ENCODE measurements at regions not wholly inside any gene's neighbourhood (a gene's known extent, or its start where the extent isn't known, plus 50 kb on each side); places are given as distances from the start of the nearest gene placed in this dataset.
"Not testable (repeated sequence)": the region's sequence is repeated elsewhere in the genome, so short reads cannot be mapped to it uniquely, and the experiment has no call there.

DNA sequence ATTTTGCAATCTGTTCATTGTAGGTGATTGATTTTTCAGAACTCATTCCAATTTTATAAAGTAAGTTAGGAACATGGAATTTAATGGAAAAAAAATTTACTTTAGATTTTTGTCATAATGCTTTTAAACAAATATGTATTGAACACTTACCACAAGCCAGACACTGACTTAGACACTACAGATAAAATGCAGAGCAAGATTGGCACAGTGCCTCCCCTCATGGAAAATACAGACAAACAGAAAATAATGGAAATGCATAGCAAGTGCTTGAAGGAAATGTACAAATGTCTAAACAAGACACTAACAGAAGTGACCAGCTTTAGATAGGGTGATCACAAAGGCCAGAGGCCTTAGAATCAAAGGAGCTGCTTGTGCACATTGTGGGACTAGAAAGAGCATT, 260.5 kb upstream of the ADGRL2 start:
- no peak for DNase-seq (ENCODE audit: low spot score)

DNA sequence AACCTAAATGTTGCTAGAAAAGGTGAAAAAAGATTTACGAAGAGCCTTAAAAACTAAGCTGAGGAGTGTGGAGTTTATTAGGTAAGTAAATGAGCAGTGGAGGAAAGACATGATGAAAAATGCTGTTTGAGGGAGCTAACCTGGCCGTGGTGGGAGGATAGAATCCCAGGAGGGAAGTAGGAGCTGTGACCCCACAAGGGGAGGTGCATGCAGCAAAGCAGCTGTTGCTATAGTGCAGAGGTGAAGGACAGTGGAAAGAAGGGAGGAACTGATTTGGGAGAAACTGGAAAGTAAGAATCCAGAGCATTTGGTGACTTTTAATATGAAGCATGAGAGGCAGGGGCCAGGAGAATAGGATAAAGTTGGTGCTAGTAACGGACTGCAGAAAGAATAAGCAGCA, 271.7 kb upstream of the ADGRL2 start:
- DNase-seq (ENCODE audit: low spot score) = no peak

- DNase-seq (ENCODE audit: low spot score) = no peak
Observed at GRCh38 chr1:81525085-81525484, 275.6 kb upstream of the ADGRL2 start.

DNA sequence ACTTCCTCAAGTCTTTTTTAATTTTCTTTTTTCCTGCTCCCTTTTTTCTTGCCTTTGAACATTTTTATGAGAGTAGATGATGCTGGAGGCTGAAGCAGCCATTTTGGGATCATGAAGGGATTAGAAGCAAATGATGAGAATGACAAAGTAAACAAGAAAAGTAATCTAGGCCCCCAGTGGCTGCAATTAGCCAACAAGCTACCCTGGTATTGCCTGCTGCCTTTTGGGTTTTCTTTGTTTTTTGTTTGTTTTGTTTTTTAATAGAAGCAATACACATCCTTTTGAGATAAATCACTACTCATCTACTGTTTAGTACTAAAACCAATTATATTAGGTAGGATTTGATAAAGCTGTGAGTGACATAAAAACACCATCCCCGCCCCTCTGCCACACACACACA, 280.7 kb upstream of the ADGRL2 start:
- no peak for DNase-seq (ENCODE audit: low spot score)

GRCh38 chr1:81517987-81518386, 282.7 kb upstream of the ADGRL2 start:
- DNase-seq (ENCODE audit: low spot score) = no peak

DNA sequence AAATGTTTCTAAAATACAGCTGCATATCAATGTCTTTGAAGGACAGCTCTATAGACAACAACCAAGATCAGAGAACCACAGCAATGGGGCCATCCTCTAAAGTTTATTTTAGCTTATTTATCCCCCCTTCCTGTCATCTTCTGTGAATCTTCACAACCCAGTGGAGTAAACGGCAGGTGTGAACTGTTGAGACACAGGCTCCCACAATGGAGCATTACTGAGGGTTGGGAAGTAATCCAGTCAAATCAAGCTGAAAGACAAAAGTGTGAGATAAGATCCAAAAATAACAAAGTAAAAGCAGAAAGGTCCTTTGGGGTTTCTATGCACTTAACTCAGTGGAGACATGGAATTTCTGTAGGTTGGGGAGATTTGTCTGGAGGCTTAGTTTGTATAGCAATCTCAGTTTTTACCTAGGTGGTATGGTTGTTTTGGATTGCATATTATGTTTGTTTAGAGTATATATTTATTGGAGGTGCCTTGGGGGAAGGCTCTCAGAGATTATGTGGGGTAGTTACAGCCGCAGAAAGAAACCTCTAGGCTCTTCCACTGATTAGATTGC, 286.9 kb upstream of the ADGRL2 start:
- DNase-seq (ENCODE audit: low spot score) = no peak

- no peak for DNase-seq (ENCODE audit: low spot score)
Observed at GRCh38 chr1:81512252-81513003, 288.3 kb upstream of the ADGRL2 start.

DNA sequence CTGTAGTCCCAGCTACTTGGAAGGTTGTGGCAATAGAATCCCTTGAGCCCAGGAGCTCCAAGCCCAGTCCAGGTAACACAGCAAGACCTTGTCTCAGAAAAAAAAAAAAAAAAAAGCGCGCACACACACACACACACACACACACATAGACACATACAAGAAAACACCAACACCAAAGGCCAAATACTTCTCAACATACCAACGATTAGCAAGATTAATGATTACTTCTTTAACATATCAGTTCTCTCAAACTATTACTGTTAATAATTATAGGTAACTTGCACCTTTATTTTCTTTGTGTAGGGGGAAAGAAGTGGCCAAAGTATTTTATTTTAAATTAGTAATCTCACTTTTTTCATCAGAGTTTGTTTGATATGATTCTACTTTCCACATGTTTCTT, 289.5 kb upstream of the ADGRL2 start:
- no peak for DNase-seq (ENCODE audit: low spot score)

DNA sequence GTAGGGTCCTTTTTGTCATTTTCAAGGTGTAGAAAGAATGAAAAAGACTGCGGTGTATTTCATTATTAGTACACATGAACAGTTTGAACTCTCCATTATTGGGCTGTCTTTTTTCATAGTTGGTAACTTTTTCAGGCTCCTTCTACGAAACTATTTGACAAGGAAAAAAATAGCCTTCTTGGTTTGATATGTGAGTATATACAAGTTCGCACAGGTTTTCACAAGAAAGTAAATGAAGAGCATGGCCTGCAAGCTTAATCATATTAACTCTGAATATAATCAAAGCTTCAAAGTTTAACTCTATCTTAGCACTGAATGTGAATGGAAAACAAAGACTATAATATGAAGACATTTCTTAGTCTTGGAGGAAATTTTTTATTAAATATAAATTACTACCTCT, 290.0 kb upstream of the ADGRL2 start:
- no peak for DNase-seq (ENCODE audit: low spot score)

DNA sequence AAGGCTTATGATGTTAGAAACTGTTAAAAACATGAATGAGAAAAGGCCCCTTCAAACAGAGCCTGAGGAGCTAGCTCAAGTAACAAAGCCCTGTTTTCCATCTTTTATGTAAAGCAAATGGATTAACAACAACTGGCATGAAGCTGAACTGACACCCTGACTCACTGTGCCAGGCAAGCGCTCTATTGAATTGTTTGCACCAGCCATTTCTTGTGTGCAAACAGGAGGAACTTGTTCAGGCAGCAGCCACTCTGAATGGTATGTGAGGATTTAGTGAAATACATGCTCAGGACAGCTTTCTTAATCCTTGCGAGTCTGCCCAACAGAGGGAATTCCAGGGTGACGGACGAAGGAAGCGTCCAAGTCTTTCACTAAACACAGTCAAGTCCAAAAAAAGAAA, 291.1 kb upstream of the ADGRL2 start:
- DNase-seq (ENCODE audit: low spot score) = no peak

- DNase-seq (ENCODE audit: low spot score) = no peak
Observed at GRCh38 chr1:81506699-81507098, 294.0 kb upstream of the ADGRL2 start.

DNA sequence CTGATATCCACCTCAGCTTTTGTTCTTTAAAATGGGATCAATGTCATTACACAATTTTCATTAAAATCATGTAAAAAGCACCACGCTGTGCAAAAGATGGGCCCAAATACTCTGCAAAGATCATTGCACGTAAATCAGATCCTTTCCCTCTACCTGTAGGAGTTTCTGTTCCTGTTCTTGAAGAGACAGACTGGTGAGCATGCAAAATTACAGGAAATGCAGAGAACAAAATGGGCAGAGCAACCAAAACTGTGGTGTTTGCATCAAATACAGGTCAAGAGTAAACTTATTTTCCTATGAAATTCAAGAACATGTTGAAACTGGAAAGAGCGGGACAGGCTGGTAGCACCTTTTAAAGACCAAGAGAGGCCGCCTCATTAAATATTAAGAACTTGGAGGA, 294.9 kb upstream of the ADGRL2 start:
- no peak for DNase-seq (ENCODE audit: low spot score)

- not testable (repeated sequence) for DNase-seq (ENCODE audit: low spot score)
Observed at GRCh38 chr1:81504820-81505219, 295.9 kb upstream of the ADGRL2 start.

DNA sequence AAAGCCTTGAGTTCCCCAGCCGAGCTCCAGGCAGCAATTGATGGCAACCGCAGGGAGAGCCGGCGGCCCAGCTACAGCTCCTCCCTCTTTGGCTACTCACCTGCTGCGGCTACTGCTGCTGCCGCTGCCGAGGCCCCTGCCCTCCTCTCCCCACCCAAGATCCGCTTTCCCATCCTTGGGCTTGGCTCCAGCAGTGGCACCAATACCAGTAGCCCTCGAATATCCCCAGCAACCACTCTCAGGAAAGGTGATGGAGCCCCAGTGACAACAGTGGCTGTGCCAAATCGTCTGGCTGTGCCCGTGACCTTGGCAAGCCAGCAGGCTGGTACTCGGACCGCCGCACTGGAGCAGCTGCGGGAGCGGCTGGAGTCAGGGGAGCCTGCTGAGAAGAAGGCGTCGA, 298.0 kb upstream of the ADGRL2 start:
- DNase-seq (ENCODE audit: low spot score) = not testable (repeated sequence)

GRCh38 chr1:81501485-81501884, 299.2 kb upstream of the ADGRL2 start:
- not testable (repeated sequence) for DNase-seq (ENCODE audit: low spot score)

GRCh38 chr1:81499487-81499886, 301.2 kb upstream of the ADGRL2 start:
- no peak for DNase-seq (ENCODE audit: low spot score)

DNA sequence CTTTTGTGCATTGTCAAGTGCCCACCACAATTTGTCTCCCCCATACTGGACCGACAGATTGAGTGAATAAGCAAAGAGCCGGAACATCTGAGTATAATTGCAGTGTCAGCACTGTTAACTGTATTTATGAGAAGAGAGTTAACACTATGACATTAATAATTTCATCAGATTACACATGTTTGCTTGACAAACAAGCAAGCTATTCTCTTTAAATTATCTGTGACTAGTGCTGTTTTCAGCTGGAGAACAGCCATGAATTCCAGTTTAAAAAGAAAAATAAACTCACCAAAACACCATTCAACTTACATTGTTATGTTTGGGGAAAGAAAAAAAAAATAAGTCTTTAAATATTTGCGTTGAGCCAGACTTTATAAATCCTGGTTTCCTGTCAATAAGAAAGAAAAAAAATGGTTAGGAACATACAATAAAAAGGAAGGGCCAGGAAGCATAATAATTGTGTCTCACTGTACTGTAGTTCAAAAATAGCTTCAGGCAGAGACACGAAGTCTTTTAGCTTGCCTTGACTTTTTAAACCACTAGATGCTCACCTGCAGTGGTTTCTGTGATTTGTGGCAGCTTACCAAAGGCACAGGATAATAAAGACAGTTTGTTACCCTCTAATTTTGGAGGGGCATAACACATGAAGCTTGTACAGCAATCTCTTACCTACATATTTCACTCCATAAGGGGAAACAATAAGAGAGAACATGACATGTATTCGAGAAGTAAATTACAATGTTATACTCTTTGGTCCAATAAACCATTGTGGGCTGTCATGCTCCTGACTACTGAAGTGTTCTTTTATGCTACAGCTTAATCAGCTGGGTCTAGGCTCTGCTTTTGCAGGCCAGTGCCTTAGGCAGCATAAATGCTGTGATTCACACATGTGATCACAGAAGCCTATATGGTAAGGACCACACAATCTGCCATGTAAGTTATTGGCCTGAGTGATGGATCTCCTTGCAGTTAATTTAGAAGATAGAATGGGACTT, 302.0 kb upstream of the ADGRL2 start:
- no peak for DNase-seq (ENCODE audit: low spot score)

DNA sequence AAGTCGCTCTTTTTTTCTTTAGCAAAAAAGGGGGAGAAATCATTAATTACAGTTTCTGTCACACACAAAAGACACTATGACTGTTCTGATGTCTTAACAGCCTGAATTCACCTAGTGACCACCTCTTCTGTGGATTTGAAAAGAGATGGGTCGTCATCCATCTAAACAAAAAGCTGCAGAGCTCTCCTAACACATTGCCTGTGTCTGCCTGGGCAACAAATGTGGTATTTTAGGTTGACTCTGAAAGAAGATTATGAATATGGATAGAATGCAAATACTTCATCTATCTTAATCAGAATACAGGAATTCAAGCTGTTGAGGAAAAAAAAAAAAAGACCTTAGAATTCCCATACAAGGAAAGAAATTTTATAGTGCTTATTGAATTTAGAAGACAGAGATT, 304.4 kb upstream of the ADGRL2 start:
- DNase-seq (ENCODE audit: low spot score) = no peak

DNA sequence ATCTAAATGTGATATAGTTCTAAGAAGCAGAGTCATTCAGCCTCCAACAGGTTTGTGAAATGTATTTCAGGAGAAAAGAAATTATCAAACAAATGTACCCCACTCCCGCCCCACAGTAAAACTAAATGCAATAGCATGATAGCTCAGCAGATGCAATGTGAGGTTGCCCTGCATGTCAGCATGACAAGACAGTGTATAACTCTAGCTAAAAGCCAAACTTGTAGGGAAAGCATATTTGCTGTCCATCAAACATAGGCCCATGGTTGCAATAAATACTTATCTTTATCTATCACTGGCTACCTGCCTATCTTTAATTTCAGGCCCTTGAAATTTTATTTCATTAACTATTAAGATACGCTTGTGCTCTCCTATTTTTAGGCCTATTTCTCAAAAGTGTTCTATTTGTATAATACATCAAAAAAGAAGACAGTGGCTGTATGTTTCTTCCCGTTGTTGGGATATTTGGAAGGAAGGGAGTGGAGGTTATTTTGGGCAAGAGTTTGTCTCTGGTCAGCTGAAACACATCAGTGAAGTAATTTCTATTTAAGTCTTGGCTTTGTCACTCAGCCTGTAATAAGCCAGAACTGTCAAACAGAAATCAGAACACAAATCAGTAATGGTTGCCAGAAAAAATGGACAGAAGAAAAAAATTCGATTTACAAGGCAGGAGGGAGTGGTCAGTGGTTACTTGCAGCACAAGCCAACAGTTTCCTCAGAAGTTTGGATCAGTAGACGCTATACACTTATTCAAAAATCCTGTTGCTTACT, 307.4 kb upstream of the ADGRL2 start:
- DNase-seq (ENCODE audit: low spot score) = no peak

GRCh38 chr1:81492628-81493027, 308.1 kb upstream of the ADGRL2 start:
- no peak for DNase-seq (ENCODE audit: low spot score)

DNA sequence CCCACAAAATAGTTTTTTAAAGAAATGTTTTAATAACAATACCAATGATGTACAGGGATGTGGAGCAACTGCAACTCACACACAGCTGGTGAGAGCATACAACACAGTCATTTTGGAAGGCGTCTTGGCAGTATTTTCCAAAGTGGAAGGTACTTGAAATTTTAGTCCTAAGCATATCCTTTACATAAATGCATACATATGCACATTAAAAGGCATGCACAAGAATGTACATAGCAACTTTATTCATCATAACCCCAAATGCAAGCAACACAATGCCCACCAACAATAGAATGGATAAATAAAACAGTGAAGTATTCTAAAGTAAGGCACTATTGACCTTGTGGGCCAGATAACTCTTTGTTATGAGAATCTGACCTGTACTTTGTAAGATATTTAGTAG, 310.1 kb upstream of the ADGRL2 start:
- DNase-seq (ENCODE audit: low spot score) = no peak

- no peak for DNase-seq (ENCODE audit: low spot score)
Observed at GRCh38 chr1:81489372-81489934, 311.3 kb upstream of the ADGRL2 start.
